ENCODE measurements at regions not wholly inside any gene's neighbourhood (a gene's known extent, or its start where the extent isn't known, plus 50 kb on each side); places are given as distances from the start of the nearest gene placed in this dataset.

DNA sequence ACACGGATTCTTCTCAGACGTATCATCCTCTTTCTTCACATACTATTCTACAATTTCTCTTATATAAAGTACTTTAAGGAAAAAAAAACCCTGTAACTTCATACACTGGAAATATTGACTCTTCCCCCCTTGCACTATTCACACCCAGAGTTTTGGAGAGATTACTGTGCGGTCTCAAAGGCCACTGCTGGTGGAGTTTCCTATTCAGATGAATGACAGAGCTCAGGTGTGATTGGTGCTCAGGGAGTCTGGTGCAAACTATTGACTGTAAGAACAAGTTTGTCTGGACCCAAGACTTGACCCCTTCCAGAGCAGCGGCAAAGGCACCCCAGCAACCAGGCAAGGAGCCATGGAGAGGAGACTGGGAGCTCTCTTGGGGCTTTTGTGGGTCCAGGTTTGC is 187.5 kb upstream of the OR4E1 start (continued):
- no peak for TF ChIP-seq USF2 (IDR thresholded peaks at IDR 0.05; ENCODE audit: low read length)
- no peak for TF ChIP-seq E2F6 (IDR thresholded peaks at IDR 0.05)
- TF ChIP-seq CTCF (IDR thresholded peaks at IDR 0.05; ENCODE audit: control extremely low read depth in 1 of 3, insufficient read depth in 1 of 3, low read depth in 1 of 3, low read length in 3 of 3): no peak
- TF ChIP-seq RAD21 (IDR thresholded peaks at IDR 0.05 in 1 of 2, conservative IDR thresholded peaks at IDR 0.05 in 1 of 2; ENCODE audit: low read depth in 2 of 2, low read length in 2 of 2): no peak
- TF ChIP-seq SP4 (IDR thresholded peaks at IDR 0.05; ENCODE audit: low read length): no peak
- no peak for TF ChIP-seq PHF8 (conservative IDR thresholded peaks at IDR 0.05; ENCODE audit: low read depth, low read length)
- no peak for TF ChIP-seq CREB1 (IDR thresholded peaks at IDR 0.05)
